HUES6 (cell line): ENCODE measurements at regions not wholly inside any gene's neighbourhood (a gene's known extent, or its start where the extent isn't known, plus 50 kb on each side); places are given as distances from the start of the nearest gene placed in this dataset.
A peak's percentile ranks its signal among the peaks of the same experiment; 100 is the strongest.

ENCODE experiments used
- H3K27ac ChIP-seq: 2 replicates; pipeline ENCODE4 v1.7.0; 2013; ENCODE audit warnings: low read depth, mild to moderate bottlenecking, low read length, inconsistent platforms
- H3K27me3 ChIP-seq: 2 replicates; pipeline ENCODE4 v1.6.1; 2013; ENCODE audit warnings: low read length; ENCODE audit not compliant: control insufficient read depth, insufficient read depth
- H3K36me3 ChIP-seq: 2 replicates; pipeline ENCODE4 v1.6.1; 2013; ENCODE audit warnings: low read length; ENCODE audit not compliant: control insufficient read depth, insufficient read depth
- H3K4me1 ChIP-seq: 2 replicates; pipeline ENCODE4 v1.6.1; 2013; ENCODE audit warnings: low read length; ENCODE audit not compliant: control insufficient read depth, insufficient read depth
- H3K4me3 ChIP-seq: 2 replicates; pipeline ENCODE4 v1.5.1; 2013; ENCODE audit warnings: low read depth, low read length
- H3K9ac ChIP-seq: one replicate; pipeline ENCODE4 v1.6.1; 2013; ENCODE audit warnings: mild to moderate bottlenecking, low read length
- H3K9me3 ChIP-seq: 2 replicates; pipeline ENCODE4 v1.6.1; 2013; ENCODE audit warnings: low read depth, low read length; ENCODE audit not compliant: control insufficient read depth, insufficient read depth

- H3K9me3 ChIP-seq: no peaks in the 10 kb centered on the region
- no peak overlapping the region for H3K4me3 ChIP-seq
- no peaks in the 10 kb centered on the region for H3K36me3 ChIP-seq
- H3K27ac ChIP-seq: no peak overlapping the region
- H3K4me1 ChIP-seq: peaks cover 37% of the 10 kb centered on the region
- H3K9ac ChIP-seq: no peak overlapping the region
- H3K27me3 ChIP-seq: no peaks in the 10 kb centered on the region
These were observed 87.9 kb upstream of the CHD2 start for GRCh38 chr15:92812271-92812670.

- H3K36me3 ChIP-seq: no peaks in the 10 kb centered on the region
- no peak overlapping the region for H3K4me3 ChIP-seq
- no peak overlapping the region for H3K27ac ChIP-seq
- peaks cover 42% of the 10 kb centered on the region for H3K4me1 ChIP-seq
- H3K27me3 ChIP-seq: no peaks in the 10 kb centered on the region
- H3K9me3 ChIP-seq: no peaks in the 10 kb centered on the region
- no peak overlapping the region for H3K9ac ChIP-seq
These were observed 86.6 kb upstream of the CHD2 start for GRCh38 chr15:92813485-92813884.

GRCh38 chr15:92817339-92817886, 82.7 kb upstream of the CHD2 start:
- H3K4me1 ChIP-seq: peaks cover 49% of the 10 kb centered on the region
- H3K9me3 ChIP-seq: no peaks in the 10 kb centered on the region
- H3K4me3 ChIP-seq: no peak overlapping the region
- no peak overlapping the region for H3K27ac ChIP-seq
- no peaks in the 10 kb centered on the region for H3K36me3 ChIP-seq
- no peak overlapping the region for H3K9ac ChIP-seq
- H3K27me3 ChIP-seq: no peaks in the 10 kb centered on the region

- H3K36me3 ChIP-seq: no peaks in the 10 kb centered on the region
- H3K9ac ChIP-seq: peak overlapping the region; percentile 58
- no peaks in the 10 kb centered on the region for H3K27me3 ChIP-seq
- H3K9me3 ChIP-seq: no peaks in the 10 kb centered on the region
- H3K4me3 ChIP-seq: peak overlapping the region; percentile 51
- H3K27ac ChIP-seq: peak overlapping the region; percentile 89; the same call in 1 of the 2 replicates
- H3K4me1 ChIP-seq: peaks cover 61% of the 10 kb centered on the region
These were observed 81.4 kb upstream of the CHD2 start for GRCh38 chr15:92818651-92819277.

- Histone ChIP-seq H3K27me3 (no peaks in the 10 kb centered on the region), H3K4me3 (peak overlapping the region; percentile 51), H3K27ac (peak overlapping the region; percentile 89), H3K36me3 (no peaks in the 10 kb centered on the region), H3K9ac (peak overlapping the region; percentile 75), H3K4me1 (peaks cover 63% of the 10 kb centered on the region), H3K9me3 (no peaks in the 10 kb centered on the region)
These were observed 80.6 kb upstream of the CHD2 start for GRCh38 chr15:92819278-92820235.

GRCh38 chr15:92820236-92821021, 79.7 kb upstream of the CHD2 start:
- Histone ChIP-seq H3K36me3 (no peaks in the 10 kb centered on the region), H3K27ac (peak overlapping the region; percentile 89), H3K27me3 (no peaks in the 10 kb centered on the region), H3K9me3 (no peaks in the 10 kb centered on the region), H3K4me3 (peak overlapping the region; percentile 51), H3K4me1 (peaks cover 69% of the 10 kb centered on the region), H3K9ac (peak overlapping the region; percentile 91)

- Histone ChIP-seq H3K27ac (peak overlapping the region; percentile 2; the same call in 1 of the 2 replicates), H3K4me3 (peak overlapping the region; percentile 34), H3K9me3 (no peaks in the 10 kb centered on the region), H3K4me1 (peaks cover 69% of the 10 kb centered on the region), H3K9ac (peak overlapping the region; percentile 31), H3K36me3 (no peaks in the 10 kb centered on the region), H3K27me3 (no peaks in the 10 kb centered on the region)
These were observed 78.5 kb upstream of the CHD2 start for GRCh38 chr15:92821491-92822116.

GRCh38 chr15:92822216-92823144, 77.6 kb upstream of the CHD2 start:
- no peaks in the 10 kb centered on the region for H3K27me3 ChIP-seq
- no peaks in the 10 kb centered on the region for H3K36me3 ChIP-seq
- peak overlapping the region; percentile 31 for H3K9ac ChIP-seq
- no peaks in the 10 kb centered on the region for H3K9me3 ChIP-seq
- peak overlapping the region; percentile 2; the same call in 1 of the 2 replicates for H3K27ac ChIP-seq
- peak overlapping the region; percentile 34 for H3K4me3 ChIP-seq
- peaks cover 65% of the 10 kb centered on the region for H3K4me1 ChIP-seq

GRCh38 chr15:92825985-92826384, 74.1 kb upstream of the CHD2 start:
- Histone ChIP-seq H3K4me1 (peaks cover 45% of the 10 kb centered on the region), H3K27ac (no peak overlapping the region), H3K9me3 (no peaks in the 10 kb centered on the region), H3K36me3 (no peaks in the 10 kb centered on the region), H3K4me3 (no peak overlapping the region), H3K27me3 (no peaks in the 10 kb centered on the region), H3K9ac (no peak overlapping the region)
